ENCODE measurements at regions not wholly inside any gene's neighbourhood (a gene's known extent, or its start where the extent isn't known, plus 50 kb on each side); places are given as distances from the start of the nearest gene placed in this dataset.

- RAD21 ChIA-PET (ENCODE audit: unreplicated experiment): interaction anchor here (0.6 kb wide), 1 partner anchor 34 kb away, joined by 4 read pairs; no protein-coding TSS in a partner anchor
- H4K20me1 ChIP-seq (ENCODE audit: control insufficient read depth, insufficient read depth): no peaks in the 10 kb centered on the region
- no peak overlapping the region for H3K4me3 ChIP-seq
- no peaks in the 10 kb centered on the region for H3K4me1 ChIP-seq (ENCODE audit: control insufficient read depth, insufficient read depth, low read length)
- H3K79me2 ChIP-seq (ENCODE audit: control insufficient read depth, insufficient read depth, low read length): no peaks in the 10 kb centered on the region
- no peak overlapping the region for H3K4me2 ChIP-seq (ENCODE audit: control insufficient read depth, insufficient read depth)
- H3K27ac ChIP-seq (ENCODE audit: control insufficient read depth, insufficient read depth): no peak overlapping the region
- BruUV-seq (replicated peaks): no TSS peak
- CTCF ChIA-PET: no interaction called here
- H3K36me3 ChIP-seq (ENCODE audit: control insufficient read depth in 2 of 2, insufficient read depth in 2 of 2, low read length in 1 of 2): no peaks in the 10 kb centered on the region
- POLR2A ChIA-PET: no interaction called here
- no peak overlapping the region for H2AFZ ChIP-seq (ENCODE audit: control insufficient read depth, low read depth, low read length)
- H3K27me3 ChIP-seq (replicated peaks in 1 of 2; ENCODE audit: control insufficient read depth in 2 of 2, insufficient read depth in 2 of 2, low read length in 1 of 2): no peaks in the 10 kb centered on the region
- intact Hi-C loops (cut with micrococcal nuclease; ENCODE audit: unreplicated experiment) (no loop called here), in situ Hi-C loops (cut with MboI) (no loop called here)
- no peaks in the 10 kb centered on the region for H3K9me3 ChIP-seq (replicated peaks; ENCODE audit: control insufficient read depth, insufficient read depth, low read length)
- no peak for ATAC-seq
- DNase-seq (ENCODE audit: low read depth, low spot score): no peak
- FAIRE-seq: no peak
- SMC1A ChIA-PET (ENCODE audit: uncharacterized antibody, unreplicated experiment): no interaction called here
- no peak overlapping the region for H3K9ac ChIP-seq (ENCODE audit: control insufficient read depth, insufficient read depth, low read length)
- 4% methylated on average over 3 of the region's 3 CpGs for WGBS (ENCODE audit: insufficient coverage, insufficient replicate concordance, low lambda C conversion rate, missing lambda C conversion rate)
- no peak for TF ChIP-seq USF1 (IDR thresholded peaks at IDR 0.05; ENCODE audit: borderline replicate concordance, extremely low read length, insufficient read depth, low read depth, low read length)
- TF ChIP-seq PRDM15 (CRISPR knock-in tag; IDR thresholded peaks at IDR 0.05): no peak
- TF ChIP-seq SP1 (IDR thresholded peaks at IDR 0.05; ENCODE audit: low read depth, low read length): no peak
- TF ChIP-seq LARP7 (IDR thresholded peaks at IDR 0.05): no peak
- no peak for TF ChIP-seq MAX (IDR thresholded peaks at IDR 0.05; ENCODE audit: low read depth, low read length)
- no peak for TF ChIP-seq CTCF (IDR thresholded peaks at IDR 0.05 in 2 of 3, conservative IDR thresholded peaks at IDR 0.05 in 1 of 3; ENCODE audit: control insufficient read depth in 2 of 3, extremely low read depth in 1 of 3, insufficient read depth in 1 of 3, low read depth in 3 of 3, low read length in 3 of 3)
- no peak for TF ChIP-seq SIX5 (IDR thresholded peaks at IDR 0.05; ENCODE audit: low read depth, low read length, severe bottlenecking)
- no peak for TF ChIP-seq ATF2 (IDR thresholded peaks at IDR 0.05; ENCODE audit: low read length)
- no peak for TF ChIP-seq MXI1 (IDR thresholded peaks at IDR 0.05; ENCODE audit: low read depth, low read length)
- no peak for TF ChIP-seq NKRF (conservative IDR thresholded peaks at IDR 0.05)
- TF ChIP-seq RELB (IDR thresholded peaks at IDR 0.05; ENCODE audit: low read depth): no peak
- TF ChIP-seq NR2C1 (IDR thresholded peaks at IDR 0.05): no peak
These were observed 650.8 kb downstream of the NPHP4 start for GRCh38 chr1:5341471-5341870.
